ENCODE measurements at regions not wholly inside any gene's neighbourhood (a gene's known extent, or its start where the extent isn't known, plus 50 kb on each side); places are given as distances from the start of the nearest gene placed in this dataset.
"Not testable (repeated sequence)": the region's sequence is repeated elsewhere in the genome, so short reads cannot be mapped to it uniquely, and the experiment has no call there.

DNA sequence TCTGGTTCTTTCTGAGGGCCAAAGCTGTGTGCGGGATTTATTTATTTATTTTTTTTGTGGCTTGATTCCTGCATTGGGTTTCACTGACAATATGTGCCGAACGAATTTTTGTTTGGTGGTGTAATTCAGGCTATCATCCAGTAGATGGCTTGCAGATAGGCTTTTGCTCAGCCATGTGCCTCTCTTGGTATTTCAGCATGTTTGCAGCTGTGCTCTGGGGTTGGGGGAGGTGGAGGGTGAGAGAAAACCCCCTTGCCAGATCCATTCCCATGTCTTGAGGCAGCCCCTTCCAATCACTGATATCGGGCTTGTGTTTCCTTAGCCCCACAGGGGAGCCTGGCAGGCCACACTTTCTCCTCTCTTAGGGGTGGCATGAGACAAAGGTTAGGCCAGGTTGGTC is 302.4 kb downstream of the PTGER3 start:
- Histone ChIP-seq H3K4me3 (no peak overlapping the region), H3K36me3 (replicated peaks in 1 of 2) (no peaks in the 10 kb centered on the region), H3K9me3 (replicated peaks in 1 of 3) (no peaks in the 10 kb centered on the region), H3K4me1 (replicated peaks in 1 of 2) (no peaks in the 10 kb centered on the region), H3K27ac (no peak overlapping the region), H3K27me3 (no peaks in the 10 kb centered on the region)
- intact Hi-C loops (cut with DNase I), result no loop called here
- 61 to 71% (median 63%) methylated on average over 3 to 4 of the region's 4 CpGs for WGBS, 4 donors
- peak in 1 of 7 donors; percentile 5 for DNase-seq
- TF ChIP-seq, protein P1, sequence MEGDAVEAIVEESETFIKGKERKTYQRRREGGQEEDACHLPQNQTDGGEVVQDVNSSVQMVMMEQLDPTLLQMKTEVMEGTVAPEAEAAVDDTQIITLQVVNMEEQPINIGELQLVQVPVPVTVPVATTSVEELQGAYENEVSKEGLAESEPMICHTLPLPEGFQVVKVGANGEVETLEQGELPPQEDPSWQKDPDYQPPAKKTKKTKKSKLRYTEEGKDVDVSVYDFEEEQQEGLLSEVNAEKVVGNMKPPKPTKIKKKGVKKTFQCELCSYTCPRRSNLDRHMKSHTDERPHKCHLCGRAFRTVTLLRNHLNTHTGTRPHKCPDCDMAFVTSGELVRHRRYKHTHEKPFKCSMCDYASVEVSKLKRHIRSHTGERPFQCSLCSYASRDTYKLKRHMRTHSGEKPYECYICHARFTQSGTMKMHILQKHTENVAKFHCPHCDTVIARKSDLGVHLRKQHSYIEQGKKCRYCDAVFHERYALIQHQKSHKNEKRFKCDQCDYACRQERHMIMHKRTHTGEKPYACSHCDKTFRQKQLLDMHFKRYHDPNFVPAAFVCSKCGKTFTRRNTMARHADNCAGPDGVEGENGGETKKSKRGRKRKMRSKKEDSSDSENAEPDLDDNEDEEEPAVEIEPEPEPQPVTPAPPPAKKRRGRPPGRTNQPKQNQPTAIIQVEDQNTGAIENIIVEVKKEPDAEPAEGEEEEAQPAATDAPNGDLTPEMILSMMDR (IDR thresholded peaks at IDR 0.05), result peak; percentile 13 to 46 (median 34)
- no peak for TF ChIP-seq POLR2A (IDR thresholded peaks at IDR 0.05)

DNA sequence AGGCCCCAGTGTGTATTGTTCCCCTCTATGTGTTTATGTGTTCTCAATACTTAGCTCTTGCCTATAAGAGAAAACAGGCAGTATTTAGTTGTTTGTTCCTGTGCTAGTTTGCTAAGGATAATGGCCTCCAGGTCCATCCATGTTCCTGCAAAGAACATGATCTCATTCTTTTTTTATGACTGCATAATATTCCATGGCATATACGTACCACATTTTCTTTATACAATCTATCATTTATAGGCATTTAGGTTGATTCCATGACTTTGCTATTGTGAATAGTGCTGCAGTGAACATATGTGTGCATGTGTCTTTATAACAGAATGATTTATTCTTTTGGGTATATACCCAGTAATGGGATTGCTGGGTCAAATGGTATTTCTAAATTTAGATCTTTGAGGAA is 301.6 kb downstream of the PTGER3 start:
- H3K27me3 ChIP-seq; H3K27ac ChIP-seq; H3K9me3 ChIP-seq (replicated peaks in 1 of 3); H3K4me3 ChIP-seq; DNase-seq; intact Hi-C loops (cut with DNase I); H3K36me3 ChIP-seq (replicated peaks in 1 of 2); H3K4me1 ChIP-seq (replicated peaks in 1 of 2): not testable (repeated sequence)
- WGBS, 4 donors, result 91 to 95% (median 94%) methylated on average over 1 of the region's 1 CpG

DNA sequence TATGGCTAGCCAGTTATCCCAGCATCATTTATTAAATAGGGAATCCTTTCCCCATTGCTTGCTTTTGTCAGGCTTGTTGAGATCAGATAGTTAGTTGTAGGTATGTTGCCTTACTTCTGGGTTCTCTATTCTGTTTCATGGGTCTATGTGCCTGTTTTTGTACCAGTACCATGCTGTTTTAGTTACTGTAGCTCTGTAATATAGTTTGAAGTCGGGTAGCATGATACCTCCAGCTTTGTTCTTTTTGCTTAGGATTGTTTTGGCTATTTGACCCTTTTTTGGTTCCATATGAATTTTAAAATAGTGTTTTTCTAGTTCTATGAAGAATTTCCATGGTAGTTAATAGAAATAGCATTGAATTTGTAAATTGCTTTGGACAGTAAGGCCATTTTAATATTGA is 300.5 kb downstream of the PTGER3 start:
- H3K4me3 ChIP-seq; H3K4me1 ChIP-seq (replicated peaks in 1 of 2); H3K27me3 ChIP-seq; H3K9me3 ChIP-seq (replicated peaks in 1 of 3); DNase-seq; H3K36me3 ChIP-seq (replicated peaks in 1 of 2); H3K27ac ChIP-seq; intact Hi-C loops (cut with DNase I): not testable (repeated sequence)
- 55 to 69% (median 59%) methylated on average over 1 of the region's 1 CpG for WGBS, 4 donors

DNA sequence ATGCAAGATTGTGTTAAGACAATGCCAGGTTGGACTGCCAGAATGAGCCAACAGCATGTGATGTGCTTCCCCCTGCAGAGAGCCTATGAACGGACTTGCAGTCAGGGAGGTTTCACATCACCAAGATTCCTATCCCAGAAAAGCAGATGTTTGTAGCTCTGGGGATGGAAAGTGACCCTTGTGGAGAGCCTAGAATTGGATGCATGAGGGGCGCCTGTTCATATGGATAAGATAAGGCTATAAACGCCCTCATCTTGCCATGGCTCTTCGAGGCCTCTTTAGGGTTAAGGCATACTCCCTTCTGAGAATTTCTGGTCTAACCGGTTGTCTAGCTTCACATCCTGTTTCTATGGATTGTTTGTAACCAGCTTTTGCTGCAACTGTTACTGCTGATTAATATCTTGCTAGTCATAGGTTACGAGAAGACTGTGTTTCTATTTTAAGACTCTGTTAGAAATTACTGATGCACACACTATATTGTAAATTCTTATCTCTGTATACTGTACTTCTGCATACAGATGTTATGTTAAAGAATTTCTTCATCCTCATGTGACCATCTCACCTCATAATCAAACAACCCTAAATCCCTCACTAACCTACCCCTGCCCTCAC is 295.8 kb downstream of the PTGER3 start:
- H3K27me3 ChIP-seq; H3K36me3 ChIP-seq (replicated peaks in 1 of 2); H3K27ac ChIP-seq; H3K4me3 ChIP-seq; intact Hi-C loops (cut with DNase I); DNase-seq; H3K4me1 ChIP-seq (replicated peaks in 1 of 2); H3K9me3 ChIP-seq (replicated peaks in 1 of 3): not testable (repeated sequence)
- WGBS, 4 donors, result 47 to 57% (median 52%) methylated on average over 6 of the region's 6 CpGs

DNA sequence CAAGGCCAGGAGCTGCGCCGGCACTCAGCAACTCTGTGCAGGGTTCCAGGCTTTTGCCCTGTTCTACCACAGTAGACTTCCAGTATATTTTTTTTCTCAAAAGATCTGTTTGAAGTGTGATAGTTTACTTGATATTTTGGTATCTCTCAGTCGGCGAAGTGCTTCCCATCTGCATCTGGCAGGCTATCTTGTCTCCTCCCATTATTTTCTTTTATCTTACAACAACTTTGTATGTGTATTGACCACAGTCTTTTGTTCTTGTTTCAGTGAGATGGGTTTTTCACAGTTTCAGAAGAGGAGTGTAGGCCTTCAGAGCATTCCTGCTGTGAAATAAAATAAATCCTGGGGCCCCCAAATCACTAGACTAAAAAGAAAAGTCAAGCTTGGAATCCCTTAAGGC is 292.9 kb downstream of the PTGER3 start:
- no peak overlapping the region for H3K27ac ChIP-seq
- H3K4me3 ChIP-seq, result no peak overlapping the region
- no peak for DNase-seq
- 84 to 87% (median 87%) methylated on average over 4 of the region's 4 CpGs for WGBS, 4 donors
- no peaks in the 10 kb centered on the region for H3K27me3 ChIP-seq
- H3K4me1 ChIP-seq (replicated peaks in 1 of 2), result no peaks in the 10 kb centered on the region
- TF ChIP-seq POLR2A (IDR thresholded peaks at IDR 0.05), result no peak
- TF ChIP-seq, protein P1 (IDR thresholded peaks at IDR 0.05), result no peak
- no peaks in the 10 kb centered on the region for H3K36me3 ChIP-seq (replicated peaks in 1 of 2)
- H3K9me3 ChIP-seq (replicated peaks in 1 of 3), result no peaks in the 10 kb centered on the region
- intact Hi-C loops (cut with DNase I), result no loop called here

DNA sequence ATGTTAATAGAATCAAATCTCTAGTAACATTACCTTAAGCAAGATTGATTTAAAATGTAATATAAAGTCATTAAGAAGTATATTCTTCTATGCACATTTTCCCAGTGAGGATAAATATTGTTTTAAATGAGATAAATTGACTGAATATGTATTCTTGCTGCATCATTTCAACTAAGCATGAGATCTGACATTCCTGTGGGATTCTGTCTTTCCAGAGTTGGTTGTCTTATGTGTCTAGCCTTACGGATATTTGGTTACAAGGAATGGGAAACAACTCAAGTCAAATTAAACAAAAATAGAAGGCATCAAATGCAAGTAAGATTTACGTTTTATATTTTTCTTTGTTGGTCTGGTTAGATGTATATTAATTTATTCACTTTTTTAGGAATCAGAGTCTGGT is 287.5 kb downstream of the PTGER3 start:
- no peaks in the 10 kb centered on the region for H3K9me3 ChIP-seq (replicated peaks in 1 of 3)
- TF ChIP-seq, protein P1 (IDR thresholded peaks at IDR 0.05), result no peak
- TF ChIP-seq POLR2A (IDR thresholded peaks at IDR 0.05), result no peak
- H3K27ac ChIP-seq, result no peak overlapping the region
- H3K27me3 ChIP-seq, result no peaks in the 10 kb centered on the region
- 60 to 65% (median 62%) methylated on average over 2 of the region's 2 CpGs for WGBS, 4 donors
- H3K4me1 ChIP-seq (replicated peaks in 1 of 2), result no peaks in the 10 kb centered on the region
- no peaks in the 10 kb centered on the region for H3K36me3 ChIP-seq (replicated peaks in 1 of 2)
- intact Hi-C loops (cut with DNase I), result no loop called here
- H3K4me3 ChIP-seq, result no peak overlapping the region
- no peak for DNase-seq

Data from adrenal gland (tissue), 9 donors.